ENCODE measurements at regions not wholly inside any gene's neighbourhood (a gene's known extent, or its start where the extent isn't known, plus 50 kb on each side); places are given as distances from the start of the nearest gene placed in this dataset.

GRCh38 chr1:79478728-79479373, 472.3 kb upstream of the ADGRL4 start:
- no peak for TF ChIP-seq CTCF (IDR thresholded peaks at IDR 0.05)
- intact Hi-C loops (cut with DNase I; ENCODE audit: low total_unique reads), result no loop called here
- DNase-seq, result no peak

GRCh38 chr1:79478160-79478559, 471.6 kb upstream of the ADGRL4 start:
- no peaks in the 10 kb centered on the region for H3K27me3 ChIP-seq
- no peaks in the 10 kb centered on the region for H3K4me1 ChIP-seq
- no peaks in the 10 kb centered on the region for H3K9me3 ChIP-seq
- no peak overlapping the region for H3K27ac ChIP-seq
- H3K36me3 ChIP-seq, result no peaks in the 10 kb centered on the region
- intact Hi-C loops (cut with DNase I; ENCODE audit: low total_unique reads), result no loop called here
- H3K4me3 ChIP-seq, result no peak overlapping the region
- DNase-seq, result no peak
- TF ChIP-seq CTCF (IDR thresholded peaks at IDR 0.05), result no peak

More at GRCh38 chr1:79478728-79479373, 472.3 kb upstream of the ADGRL4 start:
- H3K4me1 ChIP-seq, result no peaks in the 10 kb centered on the region
- H3K9me3 ChIP-seq, result no peaks in the 10 kb centered on the region
- H3K27ac ChIP-seq, result no peak overlapping the region
- no peaks in the 10 kb centered on the region for H3K36me3 ChIP-seq
- no peak overlapping the region for H3K4me3 ChIP-seq
- H3K27me3 ChIP-seq, result no peaks in the 10 kb centered on the region

DNA sequence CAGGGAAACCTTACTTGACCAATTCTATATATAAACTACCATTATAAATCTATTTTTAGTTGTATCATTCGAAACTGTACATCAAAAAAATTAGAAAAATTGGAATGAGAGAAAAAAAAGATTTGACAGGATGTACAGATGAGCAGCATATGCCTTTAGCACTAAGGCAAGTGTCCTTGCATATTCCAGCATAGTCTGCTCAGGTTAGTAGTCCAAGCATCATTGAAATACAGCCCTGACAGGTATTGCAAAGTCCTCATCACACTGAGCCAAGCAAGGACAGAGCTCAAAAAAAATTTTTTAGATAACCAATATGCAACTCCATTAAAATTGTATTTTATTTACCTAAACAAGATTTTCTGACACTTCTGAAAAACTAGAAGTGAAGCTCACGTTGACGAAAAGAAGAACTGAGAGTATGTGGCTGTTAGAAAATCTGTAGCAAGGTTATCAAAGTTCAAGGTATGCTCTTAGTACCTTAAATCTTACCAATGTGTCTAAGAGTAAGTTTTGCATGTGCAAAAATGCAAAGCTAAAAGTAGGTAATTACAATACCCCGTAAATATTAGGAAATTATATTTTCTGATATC, 465.6 kb upstream of the ADGRL4 start:
- no peaks in the 10 kb centered on the region for H3K9me3 ChIP-seq
- no peak for DNase-seq
- no peaks in the 10 kb centered on the region for H3K27me3 ChIP-seq
- H3K36me3 ChIP-seq, result no peaks in the 10 kb centered on the region
- H3K27ac ChIP-seq, result no peak overlapping the region
- H3K4me3 ChIP-seq, result no peak overlapping the region
- intact Hi-C loops (cut with DNase I; ENCODE audit: low total_unique reads), result no loop called here
- TF ChIP-seq CTCF (IDR thresholded peaks at IDR 0.05), result no peak
- H3K4me1 ChIP-seq, result no peaks in the 10 kb centered on the region

DNA sequence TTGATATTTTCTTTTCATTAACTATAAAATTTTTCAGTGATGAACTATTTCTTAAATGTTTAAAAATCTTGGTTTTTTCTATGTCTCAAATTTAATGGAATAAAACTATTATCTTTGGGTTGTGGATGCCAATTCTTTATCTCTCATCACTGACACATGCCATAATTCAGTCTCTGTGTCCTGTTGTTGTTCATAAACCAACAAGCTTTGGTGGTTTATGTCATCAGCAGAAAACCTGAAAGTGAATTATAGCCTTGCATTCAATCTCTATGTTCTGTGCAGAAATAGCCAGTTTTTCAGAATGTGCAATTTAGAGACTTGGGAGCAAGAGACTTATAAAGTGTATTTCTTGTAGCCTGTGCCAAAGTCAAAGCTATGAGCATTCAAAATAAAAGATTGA, 462.6 kb upstream of the ADGRL4 start:
- Histone ChIP-seq H3K4me3 (no peak overlapping the region), H3K27ac (no peak overlapping the region), H3K36me3 (no peaks in the 10 kb centered on the region), H3K4me1 (no peaks in the 10 kb centered on the region), H3K9me3 (no peaks in the 10 kb centered on the region), H3K27me3 (no peaks in the 10 kb centered on the region)
- TF ChIP-seq CTCF (IDR thresholded peaks at IDR 0.05), result no peak
- DNase-seq, result no peak
- intact Hi-C loops (cut with DNase I; ENCODE audit: low total_unique reads), result no loop called here

DNA sequence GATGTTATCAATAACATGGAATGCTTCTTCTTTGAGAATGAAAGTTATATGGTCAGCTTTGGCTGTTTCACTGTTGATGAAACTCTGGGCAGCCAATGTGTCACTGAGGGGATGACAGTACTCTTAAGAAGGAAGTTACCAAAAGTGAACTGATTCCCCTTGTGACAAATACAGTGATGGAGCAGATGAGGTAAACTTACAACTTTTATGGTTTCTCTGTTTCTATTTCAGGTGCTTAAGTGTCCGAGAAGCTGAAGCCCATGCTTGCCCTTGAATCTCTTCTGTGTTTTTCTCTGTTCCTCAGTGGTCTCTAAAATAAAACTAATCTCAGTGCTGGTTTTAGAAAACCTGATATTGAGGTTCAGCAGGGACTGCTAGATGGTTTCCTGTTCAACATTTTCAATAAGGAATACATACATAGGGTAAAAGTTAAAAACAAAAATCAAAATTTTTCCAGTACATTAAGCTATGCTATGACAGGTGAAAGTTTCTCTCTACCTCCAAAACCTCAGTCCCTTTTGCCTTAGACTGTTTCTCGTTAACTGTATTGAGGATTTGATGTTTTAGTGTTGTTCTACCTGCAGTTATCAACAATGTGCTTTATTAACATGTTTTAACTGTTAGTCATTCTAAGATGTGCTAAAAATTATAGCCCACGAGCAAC, 454.4 kb upstream of the ADGRL4 start:
- H3K27me3 ChIP-seq, result no peaks in the 10 kb centered on the region
- no peaks in the 10 kb centered on the region for H3K9me3 ChIP-seq
- TF ChIP-seq CTCF (IDR thresholded peaks at IDR 0.05), result no peak
- H3K36me3 ChIP-seq, result no peaks in the 10 kb centered on the region
- no peak overlapping the region for H3K27ac ChIP-seq
- intact Hi-C loops (cut with DNase I; ENCODE audit: low total_unique reads), result no loop called here
- H3K4me3 ChIP-seq, result no peak overlapping the region
- no peak for DNase-seq
- no peaks in the 10 kb centered on the region for H3K4me1 ChIP-seq

Measured in tibial artery (tissue), 4 donors.